GM06990 (cell line): ENCODE measurements at regions not wholly inside any gene's neighbourhood (a gene's known extent, or its start where the extent isn't known, plus 50 kb on each side); places are given as distances from the start of the nearest gene placed in this dataset.

Experiments used
- DNase-seq: peaks from one replicate; pipeline ENCODE4 v3.0.0-alpha.2; 2011; ENCODE audit not compliant: insufficient read length; ENCODE audit errors: extremely low read depth
- H3K27me3 ChIP-seq: replicated peaks from 2 replicates; pipeline ENCODE4 v1.6.0; 2011; ENCODE audit warnings: low read length; ENCODE audit not compliant: control insufficient read depth, insufficient read depth
- H3K36me3 ChIP-seq: 2 replicates; pipeline ENCODE4 v1.5.1; 2011; ENCODE audit warnings: low read length; ENCODE audit not compliant: control insufficient read depth, insufficient read depth
- H3K4me3 ChIP-seq: replicated peaks from 2 replicates; pipeline ENCODE4 v1.5.1; 2011; ENCODE audit warnings: low read depth, mild to moderate bottlenecking, control low read depth, low read length
- CTCF ChIP-seq: IDR thresholded peaks from 2 replicates; pipeline ENCODE4 v1.5.1; 2011; ENCODE audit warnings: low read length, control low read depth, mild to moderate bottlenecking, inconsistent platforms; ENCODE audit not compliant: insufficient read depth, poor library complexity, severe bottlenecking

- H3K4me3 ChIP-seq: no peak overlapping the region
- H3K27me3 ChIP-seq: no peaks in the 10 kb centered on the region
- DNase-seq: no peak
- H3K36me3 ChIP-seq: no peaks in the 10 kb centered on the region
- TF ChIP-seq CTCF: no peak
These were observed 878.7 kb upstream of the SLITRK1 start for GRCh38 chr13:84760956-84761355.

- DNase-seq: no peak
- Histone ChIP-seq H3K4me3 (no peak overlapping the region), H3K36me3 (no peaks in the 10 kb centered on the region), H3K27me3 (no peaks in the 10 kb centered on the region)
- no peak for TF ChIP-seq CTCF
These were observed 866.9 kb upstream of the SLITRK1 start for GRCh38 chr13:84749126-84749525.

- no peak for TF ChIP-seq CTCF
- no peak for DNase-seq
- no peak overlapping the region for H3K4me3 ChIP-seq
- H3K27me3 ChIP-seq: no peaks in the 10 kb centered on the region
- no peaks in the 10 kb centered on the region for H3K36me3 ChIP-seq
These were observed 862.8 kb upstream of the SLITRK1 start for GRCh38 chr13:84745051-84745551.

GRCh38 chr13:84744203-84744602, 861.9 kb upstream of the SLITRK1 start:
- TF ChIP-seq CTCF: no peak
- no peak for DNase-seq
- Histone ChIP-seq H3K4me3 (no peak overlapping the region), H3K36me3 (no peaks in the 10 kb centered on the region), H3K27me3 (no peaks in the 10 kb centered on the region)

GRCh38 chr13:84741253-84741652, 859.0 kb upstream of the SLITRK1 start:
- no peaks in the 10 kb centered on the region for H3K36me3 ChIP-seq
- DNase-seq: no peak

More at GRCh38 chr13:84741253-84741652, 859.0 kb upstream of the SLITRK1 start:
- no peaks in the 10 kb centered on the region for H3K27me3 ChIP-seq
- no peak overlapping the region for H3K4me3 ChIP-seq
- TF ChIP-seq CTCF: no peak
